ENCODE measurements at regions not wholly inside any gene's neighbourhood (a gene's known extent, or its start where the extent isn't known, plus 50 kb on each side); places are given as distances from the start of the nearest gene placed in this dataset.

GRCh38 chr4:124044330-124044729 lies 647.7 kb downstream of the SPRY1 start:
- H3K27me3 Mint-ChIP-seq (ENCODE audit: low read depth in 2 of 2) = no peaks in the 10 kb centered on the region
- peaks cover 4 to 12% of the 10 kb centered on the region in 2 donors for H3K9me3 Mint-ChIP-seq
- DNase-seq = no peak
- ATAC-seq = no peak
- H3K27ac ChIP-seq (ENCODE audit: low read length) = no peak overlapping the region
- H3K4me1 Mint-ChIP-seq = no peaks in the 10 kb centered on the region
- no peak overlapping the region for H3K27ac Mint-ChIP-seq
- no peaks in the 10 kb centered on the region for H3K36me3 ChIP-seq (ENCODE audit: control insufficient read depth, insufficient read depth, low read length)
- no peaks in the 10 kb centered on the region for H3K9me3 ChIP-seq (ENCODE audit: control insufficient read depth, insufficient read depth, low read length)
- no peaks in the 10 kb centered on the region for H3K36me3 Mint-ChIP-seq
- no peaks in the 10 kb centered on the region for H3K27me3 ChIP-seq (ENCODE audit: control insufficient read depth, insufficient read depth, low read length)
- TF ChIP-seq CTCF (IDR thresholded peaks at IDR 0.05) = no peak
- H3K4me3 ChIP-seq (ENCODE audit: low read length) = no peak overlapping the region
- intact Hi-C loops (cut with micrococcal nuclease) = no loop called here
- H3K4me3 Mint-ChIP-seq = no peak overlapping the region
- H3K4me1 ChIP-seq (ENCODE audit: control insufficient read depth, insufficient read depth, low read length) = no peaks in the 10 kb centered on the region

- no peak for ATAC-seq
- H3K36me3 ChIP-seq (ENCODE audit: control insufficient read depth, insufficient read depth, low read length) = no peaks in the 10 kb centered on the region
- H3K27ac ChIP-seq (ENCODE audit: low read length) = no peak overlapping the region
- no peak overlapping the region for H3K4me3 Mint-ChIP-seq
- intact Hi-C loops (cut with micrococcal nuclease) = no loop called here
- peaks cover 4 to 10% of the 10 kb centered on the region in 2 donors for H3K9me3 Mint-ChIP-seq
- H3K4me3 ChIP-seq (ENCODE audit: low read length) = no peak overlapping the region
- H3K4me1 ChIP-seq (ENCODE audit: control insufficient read depth, insufficient read depth, low read length) = no peaks in the 10 kb centered on the region
- no peaks in the 10 kb centered on the region for H3K27me3 Mint-ChIP-seq (ENCODE audit: low read depth in 2 of 2)
- H3K4me1 Mint-ChIP-seq = no peaks in the 10 kb centered on the region
- WGBS (ENCODE audit: insufficient coverage) = 89% methylated on average over 5 of the region's 5 CpGs
- no peaks in the 10 kb centered on the region for H3K9me3 ChIP-seq (ENCODE audit: control insufficient read depth, insufficient read depth, low read length)
- H3K27me3 ChIP-seq (ENCODE audit: control insufficient read depth, insufficient read depth, low read length) = no peaks in the 10 kb centered on the region
- DNase-seq = no peak
- no peaks in the 10 kb centered on the region for H3K36me3 Mint-ChIP-seq
- no peak for TF ChIP-seq CTCF (IDR thresholded peaks at IDR 0.05)
- no peak overlapping the region for H3K27ac Mint-ChIP-seq
These were observed 648.3 kb downstream of the SPRY1 start for GRCh38 chr4:124044867-124045266.

GRCh38 chr4:124046190-124046589 lies 649.6 kb downstream of the SPRY1 start:
- Histone ChIP-seq H3K36me3 (ENCODE audit: control insufficient read depth, insufficient read depth, low read length) (no peaks in the 10 kb centered on the region), H3K9me3 (ENCODE audit: control insufficient read depth, insufficient read depth, low read length) (no peaks in the 10 kb centered on the region), H3K27me3 (ENCODE audit: control insufficient read depth, insufficient read depth, low read length) (no peaks in the 10 kb centered on the region), H3K27ac (ENCODE audit: low read length) (no peak overlapping the region), H3K4me1 (ENCODE audit: control insufficient read depth, insufficient read depth, low read length) (no peaks in the 10 kb centered on the region), H3K4me3 (ENCODE audit: low read length) (no peak overlapping the region)
- WGBS (ENCODE audit: insufficient coverage) = no CpG with 5 or more reads among the region's 2 CpGs
- no peak for TF ChIP-seq CTCF (IDR thresholded peaks at IDR 0.05)
- H3K36me3 Mint-ChIP-seq = no peaks in the 10 kb centered on the region
- intact Hi-C loops (cut with micrococcal nuclease) = no loop called here
- no peaks in the 10 kb centered on the region for H3K4me1 Mint-ChIP-seq
- no peak for DNase-seq
- H3K27ac Mint-ChIP-seq = no peak overlapping the region
- H3K4me3 Mint-ChIP-seq = no peak overlapping the region
- ATAC-seq = no peak
- peaks cover 4 to 10% of the 10 kb centered on the region in 2 donors for H3K9me3 Mint-ChIP-seq
- H3K27me3 Mint-ChIP-seq (ENCODE audit: low read depth in 2 of 2) = no peaks in the 10 kb centered on the region

GRCh38 chr4:124053872-124054538 lies 657.4 kb downstream of the SPRY1 start:
- WGBS (ENCODE audit: insufficient coverage) = no CpG with 5 or more reads among the region's 4 CpGs
- H3K4me3 ChIP-seq (ENCODE audit: low read length) = no peak overlapping the region

More at GRCh38 chr4:124053872-124054538, 657.4 kb downstream of the SPRY1 start:
- H3K27me3 ChIP-seq (ENCODE audit: control insufficient read depth, insufficient read depth, low read length) = no peaks in the 10 kb centered on the region
- H3K4me3 Mint-ChIP-seq = no peak overlapping the region
- no peak for TF ChIP-seq CTCF (IDR thresholded peaks at IDR 0.05)
- intact Hi-C loops (cut with micrococcal nuclease) = no loop called here
- peaks cover 10 to 16% of the 10 kb centered on the region in 2 donors for H3K9me3 Mint-ChIP-seq
- H3K27ac ChIP-seq (ENCODE audit: low read length) = no peak overlapping the region
- no peaks in the 10 kb centered on the region for H3K36me3 ChIP-seq (ENCODE audit: control insufficient read depth, insufficient read depth, low read length)
- DNase-seq = no peak
- no peaks in the 10 kb centered on the region for H3K9me3 ChIP-seq (ENCODE audit: control insufficient read depth, insufficient read depth, low read length)
- no peaks in the 10 kb centered on the region for H3K27me3 Mint-ChIP-seq (ENCODE audit: low read depth in 2 of 2)
- no peak overlapping the region for H3K27ac Mint-ChIP-seq
- H3K36me3 Mint-ChIP-seq = no peaks in the 10 kb centered on the region
- no peak for ATAC-seq
- H3K4me1 ChIP-seq (ENCODE audit: control insufficient read depth, insufficient read depth, low read length) = no peaks in the 10 kb centered on the region
- no peaks in the 10 kb centered on the region for H3K4me1 Mint-ChIP-seq
